AG09309 (cell line): ENCODE measurements at regions not wholly inside any gene's neighbourhood (a gene's known extent, or its start where the extent isn't known, plus 50 kb on each side); places are given as distances from the start of the nearest gene placed in this dataset.

Source experiments
- DNase-seq: peaks from one replicate; pipeline ENCODE4 v3.0.0-alpha.2; 2010; ENCODE audit warnings: low read depth
- H3K4me3 ChIP-seq: 2 replicates; pipeline ENCODE4 v1.5.1; 2011; ENCODE audit warnings: mild to moderate bottlenecking, low read depth, low read length, moderate library complexity; ENCODE audit not compliant: control insufficient read depth
- CTCF ChIP-seq: IDR thresholded peaks from 2 replicates; pipeline ENCODE4 v1.5.1; 2011; ENCODE audit warnings: mild to moderate bottlenecking, low read depth, low read length, inconsistent platforms; ENCODE audit not compliant: insufficient read depth, control insufficient read depth; ENCODE audit errors: missing control alignments

- no peak overlapping the region for H3K4me3 ChIP-seq
- no peak for TF ChIP-seq CTCF
- no peak for DNase-seq
These were observed 68.0 kb upstream of the HSPA9 start for GRCh38 chr5:138643040-138643791.

DNA sequence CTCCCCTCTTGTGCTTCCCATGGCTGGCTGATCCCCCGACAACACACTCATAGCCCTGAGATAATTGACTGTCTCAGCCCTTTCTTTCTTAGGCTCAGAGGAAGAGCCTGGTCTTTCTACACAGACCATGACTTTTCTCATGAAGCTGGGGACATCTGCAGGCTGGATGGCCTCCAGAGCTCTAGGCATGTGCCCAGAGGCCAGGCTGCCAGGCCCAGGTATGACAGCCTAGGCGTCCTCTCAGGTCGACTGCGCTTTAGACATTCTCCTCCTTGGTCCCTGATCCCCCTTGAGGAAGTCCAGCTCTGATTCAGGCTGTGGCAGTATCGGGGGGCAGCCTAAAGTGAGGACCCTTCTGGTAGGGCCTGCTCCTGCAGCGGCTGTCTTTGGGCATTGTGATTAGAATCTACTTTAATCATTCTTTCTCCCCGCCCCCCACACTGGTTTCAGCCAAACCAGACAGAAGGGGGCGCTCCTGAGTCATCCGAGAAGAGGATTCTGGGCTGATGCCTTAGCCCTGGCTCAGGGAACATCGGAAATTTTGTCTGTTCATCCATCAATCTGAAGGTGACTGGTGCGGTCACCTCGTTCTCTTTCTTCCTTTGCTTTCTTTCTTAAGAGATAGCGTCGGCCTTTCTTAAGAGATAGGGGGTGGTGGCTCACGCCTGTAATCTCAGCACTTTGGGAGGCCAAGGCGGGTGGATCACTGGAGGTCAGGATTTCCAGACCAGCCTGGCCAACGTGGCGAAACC is 66.5 kb upstream of the HSPA9 start:
- no peak for DNase-seq
- peak; percentile 87 for TF ChIP-seq CTCF
- no peak overlapping the region for H3K4me3 ChIP-seq

DNA sequence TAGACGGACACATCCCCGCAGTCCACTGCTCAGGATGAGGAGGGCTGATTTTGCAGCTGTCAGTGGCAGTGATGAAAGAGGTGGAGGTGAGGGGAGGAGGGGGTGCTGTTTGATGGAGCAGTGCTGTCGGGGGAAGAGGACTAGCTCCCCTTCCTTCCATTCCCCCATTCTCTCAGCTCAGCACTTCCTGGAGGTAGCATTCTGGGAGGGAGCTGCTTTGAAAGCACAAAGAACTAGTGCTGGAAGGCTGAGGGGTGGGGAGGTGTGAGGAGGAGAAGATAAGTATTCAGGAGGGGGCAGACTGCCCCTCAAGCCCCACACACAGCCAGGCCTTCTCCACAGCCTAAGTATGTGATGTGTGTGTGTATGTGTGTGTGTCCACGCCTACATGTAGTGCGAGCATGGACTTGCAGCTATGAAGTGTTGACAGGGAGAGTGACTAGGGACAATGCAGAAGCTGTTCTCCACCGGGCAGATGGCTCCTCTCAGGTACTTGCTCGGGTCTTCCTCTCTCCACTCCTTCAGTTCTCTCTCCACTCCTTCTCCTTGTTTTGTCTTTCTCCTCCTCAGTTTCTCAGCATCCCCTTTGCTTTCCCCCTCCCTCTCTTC is 65.5 kb upstream of the HSPA9 start:
- no peak for TF ChIP-seq CTCF
- no peak for DNase-seq
- H3K4me3 ChIP-seq, result no peak overlapping the region

DNA sequence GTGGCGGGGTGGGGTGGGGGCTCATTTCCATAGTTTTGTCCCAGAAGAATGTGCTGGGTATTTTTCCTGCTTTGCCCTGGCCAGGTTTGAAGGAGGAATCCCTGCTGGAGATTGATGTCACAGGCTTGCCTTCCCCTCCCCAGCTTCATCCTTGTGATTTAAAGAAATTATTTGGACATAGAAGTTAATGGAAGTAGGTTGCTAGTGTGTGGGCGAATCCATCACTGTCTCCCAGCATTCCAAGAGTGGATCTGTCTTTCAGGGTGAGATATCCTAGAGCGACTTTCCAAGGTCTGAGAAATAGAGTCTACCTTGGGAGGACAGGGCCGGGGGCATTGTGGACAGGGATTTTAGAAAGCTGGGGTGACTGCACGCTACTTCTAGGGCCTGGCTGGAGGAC is 64.9 kb upstream of the HSPA9 start:
- DNase-seq, result no peak
- no peak for TF ChIP-seq CTCF
- H3K4me3 ChIP-seq, result no peak overlapping the region

DNA sequence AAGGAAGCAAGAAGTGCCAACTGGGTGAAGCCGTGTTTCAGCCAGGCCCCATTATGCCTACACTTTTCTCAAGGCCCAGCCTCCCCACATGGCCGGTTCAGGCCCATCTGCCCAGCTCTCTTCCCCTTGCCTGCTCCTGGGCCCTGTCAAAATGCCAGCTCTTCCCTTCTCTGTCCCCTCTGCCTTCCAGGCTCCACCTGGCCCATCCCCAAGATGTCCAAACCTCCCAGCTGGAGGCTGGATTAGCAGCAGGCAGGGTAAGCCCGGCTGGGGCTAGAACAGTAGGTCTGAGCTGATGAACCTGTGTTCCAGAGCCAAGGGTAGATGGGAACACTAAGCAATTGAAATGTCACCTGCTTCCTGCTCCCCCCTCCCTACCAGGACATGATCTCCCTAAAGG is 64.1 kb upstream of the HSPA9 start:
- TF ChIP-seq CTCF, result no peak
- H3K4me3 ChIP-seq, result no peak overlapping the region
- DNase-seq, result no peak

DNA sequence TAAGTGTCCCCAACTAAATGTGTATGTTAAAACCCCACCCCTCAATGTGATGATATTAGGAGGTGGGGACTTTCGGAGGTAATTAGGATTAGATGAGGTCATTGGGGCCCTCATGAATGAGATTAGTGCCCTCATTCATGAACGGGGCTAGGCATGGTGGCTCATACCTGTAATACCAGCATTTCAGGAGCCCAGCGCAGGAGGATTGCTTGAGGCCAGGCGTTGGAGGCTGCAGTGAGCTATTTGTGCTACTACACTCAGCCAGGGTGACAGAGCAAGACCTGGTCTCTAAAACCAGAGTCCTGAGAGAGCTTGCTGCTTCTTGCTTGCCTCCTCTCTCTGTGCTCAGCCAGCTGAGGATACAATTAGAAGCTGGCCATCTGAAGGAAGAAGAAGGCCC is 62.1 kb upstream of the HSPA9 start:
- DNase-seq, result no peak
- no peak for TF ChIP-seq CTCF

More for the DNA sequence above, 62.1 kb upstream of the HSPA9 start:
- no peak overlapping the region for H3K4me3 ChIP-seq
